HFF-Myc (cell line): ENCODE measurements at regions not wholly inside any gene's neighbourhood (a gene's known extent, or its start where the extent isn't known, plus 50 kb on each side); places are given as distances from the start of the nearest gene placed in this dataset.

Experiments used
- DNase-seq: peaks from one replicate; pipeline ENCODE4 v3.0.0-alpha.2; 2011; ENCODE audit warnings: low read depth; ENCODE audit errors: extremely low read depth
- H3K4me3 ChIP-seq: replicated peaks from 2 replicates; pipeline ENCODE4 v1.5.1; 2011; ENCODE audit warnings: low read depth, mild to moderate bottlenecking, control low read depth, low read length
- CTCF ChIP-seq: IDR thresholded peaks from 2 replicates; pipeline ENCODE4 v1.5.1; 2012; ENCODE audit warnings: mild to moderate bottlenecking, low read depth, low read length, control low read depth; ENCODE audit errors: missing control alignments

DNA sequence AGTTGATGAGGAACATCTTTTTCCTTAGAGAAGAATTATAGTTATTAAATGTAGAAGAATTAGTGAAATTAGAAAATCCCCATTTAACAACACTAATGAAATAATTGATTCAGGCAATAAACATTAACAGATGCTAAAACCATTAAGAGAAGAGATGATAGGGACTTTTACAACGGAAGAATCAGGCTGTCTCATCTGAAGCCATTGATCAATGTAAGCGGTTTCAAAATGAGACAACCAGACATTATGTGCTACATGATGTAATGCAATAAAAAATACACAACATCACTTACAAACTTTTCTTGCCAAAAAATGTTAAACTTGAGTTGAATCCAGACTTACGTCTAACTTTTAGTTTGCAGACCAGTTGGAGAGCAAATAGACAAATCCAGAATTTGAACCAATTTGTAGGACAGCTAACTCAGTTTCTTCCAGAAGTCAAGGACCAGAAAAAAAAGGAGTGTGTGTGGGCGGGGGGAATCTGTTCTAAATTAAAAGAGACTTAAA is 165.4 kb upstream of the DPT start:
- no peak for DNase-seq
- H3K4me3 ChIP-seq: no peak overlapping the region
- TF ChIP-seq CTCF: no peak

GRCh38 chr1:168897249-168897648 is 168.2 kb upstream of the DPT start:
- no peak overlapping the region for H3K4me3 ChIP-seq
- no peak for DNase-seq
- no peak for TF ChIP-seq CTCF

GRCh38 chr1:168903237-168903830 is 174.3 kb upstream of the DPT start:
- no peak for DNase-seq
- no peak overlapping the region for H3K4me3 ChIP-seq
- TF ChIP-seq CTCF: no peak

GRCh38 chr1:168905633-168906032 is 176.6 kb upstream of the DPT start:
- no peak for TF ChIP-seq CTCF
- H3K4me3 ChIP-seq: no peak overlapping the region
- no peak for DNase-seq

GRCh38 chr1:168906367-168906766 is 177.4 kb upstream of the DPT start:
- no peak overlapping the region for H3K4me3 ChIP-seq
- no peak for DNase-seq
- TF ChIP-seq CTCF: no peak

- no peak overlapping the region for H3K4me3 ChIP-seq
- no peak for DNase-seq
- no peak for TF ChIP-seq CTCF
These were observed 178.0 kb upstream of the DPT start for GRCh38 chr1:168907053-168907452.
